ENCODE measurements at regions not wholly inside any gene's neighbourhood (a gene's known extent, or its start where the extent isn't known, plus 50 kb on each side); places are given as distances from the start of the nearest gene placed in this dataset.
"Not testable (repeated sequence)": the region's sequence is repeated elsewhere in the genome, so short reads cannot be mapped to it uniquely, and the experiment has no call there.

DNA sequence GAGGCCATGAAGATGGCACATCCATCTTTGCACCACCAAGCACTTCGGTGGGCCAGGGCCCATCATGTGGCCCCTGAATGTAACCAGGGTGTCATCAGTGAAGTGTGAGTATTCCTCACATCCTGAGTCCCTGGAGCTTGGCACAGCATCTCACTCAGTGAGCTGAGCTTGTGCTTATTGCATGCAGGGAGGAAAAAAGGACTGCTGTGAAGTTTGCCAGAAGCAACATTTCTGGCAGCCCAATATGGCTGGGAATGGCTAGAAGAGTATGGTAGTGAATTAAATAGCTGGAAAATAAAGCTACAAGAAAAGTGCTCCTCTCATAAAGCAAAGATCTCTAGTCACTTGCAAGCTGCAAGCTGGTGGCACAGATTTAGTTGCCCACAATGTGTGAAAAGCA, 109.3 kb downstream of the TNFSF18 start:
- TF ChIP-seq, protein P1, sequence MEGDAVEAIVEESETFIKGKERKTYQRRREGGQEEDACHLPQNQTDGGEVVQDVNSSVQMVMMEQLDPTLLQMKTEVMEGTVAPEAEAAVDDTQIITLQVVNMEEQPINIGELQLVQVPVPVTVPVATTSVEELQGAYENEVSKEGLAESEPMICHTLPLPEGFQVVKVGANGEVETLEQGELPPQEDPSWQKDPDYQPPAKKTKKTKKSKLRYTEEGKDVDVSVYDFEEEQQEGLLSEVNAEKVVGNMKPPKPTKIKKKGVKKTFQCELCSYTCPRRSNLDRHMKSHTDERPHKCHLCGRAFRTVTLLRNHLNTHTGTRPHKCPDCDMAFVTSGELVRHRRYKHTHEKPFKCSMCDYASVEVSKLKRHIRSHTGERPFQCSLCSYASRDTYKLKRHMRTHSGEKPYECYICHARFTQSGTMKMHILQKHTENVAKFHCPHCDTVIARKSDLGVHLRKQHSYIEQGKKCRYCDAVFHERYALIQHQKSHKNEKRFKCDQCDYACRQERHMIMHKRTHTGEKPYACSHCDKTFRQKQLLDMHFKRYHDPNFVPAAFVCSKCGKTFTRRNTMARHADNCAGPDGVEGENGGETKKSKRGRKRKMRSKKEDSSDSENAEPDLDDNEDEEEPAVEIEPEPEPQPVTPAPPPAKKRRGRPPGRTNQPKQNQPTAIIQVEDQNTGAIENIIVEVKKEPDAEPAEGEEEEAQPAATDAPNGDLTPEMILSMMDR (IDR thresholded peaks at IDR 0.05; ENCODE audit: insufficient read depth, low read length, poor library complexity, severe bottlenecking), result no peak
- Histone ChIP-seq H3K36me3 (ENCODE audit: control insufficient read depth, insufficient read depth, low read length) (no peaks in the 10 kb centered on the region), H3K4me3 (ENCODE audit: low read depth, low read length) (no peak overlapping the region), H3K27me3 (ENCODE audit: control insufficient read depth, insufficient read depth, low read length) (no peaks in the 10 kb centered on the region)
- no peak for DNase-seq (ENCODE audit: low read depth)

DNA sequence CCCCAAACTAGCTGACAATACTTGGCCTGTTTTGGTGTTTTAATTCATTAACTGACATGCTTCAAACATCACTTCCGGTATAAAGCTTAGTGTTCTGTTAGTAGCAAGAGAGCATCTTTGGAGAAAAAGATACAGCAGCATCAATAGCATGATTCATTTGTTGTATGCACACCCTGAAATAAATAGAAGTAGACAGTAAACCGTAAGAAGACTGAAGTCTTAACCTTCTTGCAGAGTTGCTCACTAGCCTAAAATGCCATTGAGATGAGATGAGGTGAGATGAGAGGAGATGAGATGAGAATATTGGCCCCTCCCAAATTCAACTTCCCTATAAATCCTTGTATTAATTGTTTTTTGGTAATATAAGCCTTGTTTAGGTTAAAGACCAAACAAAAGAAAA, 108.8 kb downstream of the TNFSF18 start:
- TF ChIP-seq, protein P1 (IDR thresholded peaks at IDR 0.05; ENCODE audit: insufficient read depth, low read length, poor library complexity, severe bottlenecking), result no peak
- no peaks in the 10 kb centered on the region for H3K27me3 ChIP-seq (ENCODE audit: control insufficient read depth, insufficient read depth, low read length)

DNA sequence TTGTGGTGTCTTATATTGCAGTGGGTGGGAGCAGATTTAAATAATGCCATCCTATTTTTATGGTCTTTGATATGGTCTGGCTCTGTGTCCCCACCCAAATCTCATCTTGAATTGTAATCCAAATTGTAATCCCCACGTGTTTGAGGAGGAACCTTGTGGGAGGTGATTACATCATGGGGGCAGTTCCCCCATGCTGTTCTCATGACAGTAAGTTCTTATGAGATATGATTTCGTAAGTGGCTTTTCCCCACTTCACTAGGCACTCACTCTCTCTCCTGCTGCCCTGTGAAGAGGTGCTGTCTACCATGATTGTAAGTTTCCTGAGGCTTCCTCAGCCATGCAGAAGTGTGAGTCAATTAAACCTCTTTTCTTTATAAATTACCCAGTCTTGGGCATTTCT, 107.6 kb downstream of the TNFSF18 start:
- not testable (repeated sequence) for H3K36me3 ChIP-seq (ENCODE audit: control insufficient read depth, insufficient read depth, low read length); H3K27me3 ChIP-seq (ENCODE audit: control insufficient read depth, insufficient read depth, low read length); DNase-seq (ENCODE audit: low read depth); H3K4me3 ChIP-seq (ENCODE audit: low read depth, low read length)

More for the DNA sequence above, 108.8 kb downstream of the TNFSF18 start:
- Histone ChIP-seq H3K4me3 (ENCODE audit: low read depth, low read length) (no peak overlapping the region), H3K36me3 (ENCODE audit: control insufficient read depth, insufficient read depth, low read length) (no peaks in the 10 kb centered on the region)
- no peak for DNase-seq (ENCODE audit: low read depth)

DNA sequence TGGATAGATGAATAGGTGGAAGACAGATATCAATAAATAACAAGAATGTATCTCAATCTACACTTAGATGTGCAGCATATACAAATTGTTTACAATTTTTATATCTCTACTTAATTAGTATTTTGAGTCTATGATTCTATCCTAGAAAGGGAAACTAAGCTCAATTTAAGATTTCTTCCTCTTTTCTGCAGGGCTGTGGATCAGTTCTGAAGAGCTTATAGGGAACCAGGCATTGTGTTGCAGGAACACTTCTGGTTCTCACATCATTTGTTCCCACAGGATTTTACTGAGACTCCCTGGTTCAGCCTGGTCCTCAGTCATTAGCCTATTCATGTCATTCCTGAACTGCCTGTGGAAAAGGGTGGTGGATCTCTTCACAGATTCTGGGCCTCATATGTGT, 105.8 kb downstream of the TNFSF18 start:
- Histone ChIP-seq H3K27me3 (ENCODE audit: control insufficient read depth, insufficient read depth, low read length) (no peaks in the 10 kb centered on the region), H3K36me3 (ENCODE audit: control insufficient read depth, insufficient read depth, low read length) (no peaks in the 10 kb centered on the region), H3K4me3 (ENCODE audit: low read depth, low read length) (no peak overlapping the region)
- TF ChIP-seq, protein P1 (IDR thresholded peaks at IDR 0.05; ENCODE audit: insufficient read depth, low read length, poor library complexity, severe bottlenecking), result no peak
- no peak for DNase-seq (ENCODE audit: low read depth)

DNA sequence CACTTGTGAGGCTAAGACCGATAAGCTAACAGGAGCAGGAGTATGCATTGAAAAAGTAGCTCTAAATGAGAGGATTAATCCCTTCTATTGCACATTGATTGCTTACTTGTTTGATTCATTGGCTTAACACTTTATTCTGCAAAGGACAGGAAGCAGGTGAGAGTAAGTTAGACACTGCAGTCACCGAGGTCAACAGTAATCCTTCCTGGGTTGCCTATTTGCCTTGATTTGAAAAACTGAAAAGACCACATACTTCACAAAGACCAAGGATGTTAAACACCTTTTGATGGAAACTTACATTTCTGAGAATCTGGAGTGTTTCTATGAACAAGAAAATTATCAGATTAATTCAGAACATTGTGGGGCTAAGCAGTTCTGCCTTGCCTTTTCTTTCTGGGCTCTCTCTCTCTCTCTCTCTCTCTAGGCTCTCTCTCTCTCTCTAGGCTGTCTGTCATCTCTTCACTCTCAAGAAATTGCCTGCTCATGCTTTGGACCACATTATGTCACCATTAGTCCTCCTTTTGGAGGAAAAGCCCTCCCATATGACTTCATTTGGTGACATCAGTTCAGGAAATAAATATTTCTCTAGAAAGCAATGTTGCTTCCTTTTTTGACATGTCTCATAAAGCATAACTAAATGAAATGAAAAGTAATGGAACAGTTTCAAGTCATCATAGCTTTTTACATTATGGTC, 103.8 kb downstream of the TNFSF18 start:
- no peak overlapping the region for H3K4me3 ChIP-seq (ENCODE audit: low read depth, low read length)
- H3K36me3 ChIP-seq (ENCODE audit: control insufficient read depth, insufficient read depth, low read length), result no peaks in the 10 kb centered on the region
- TF ChIP-seq, protein P1 (IDR thresholded peaks at IDR 0.05; ENCODE audit: insufficient read depth, low read length, poor library complexity, severe bottlenecking), result no peak
- DNase-seq (ENCODE audit: low read depth), result no peak
- H3K27me3 ChIP-seq (ENCODE audit: control insufficient read depth, insufficient read depth, low read length), result no peaks in the 10 kb centered on the region

DNA sequence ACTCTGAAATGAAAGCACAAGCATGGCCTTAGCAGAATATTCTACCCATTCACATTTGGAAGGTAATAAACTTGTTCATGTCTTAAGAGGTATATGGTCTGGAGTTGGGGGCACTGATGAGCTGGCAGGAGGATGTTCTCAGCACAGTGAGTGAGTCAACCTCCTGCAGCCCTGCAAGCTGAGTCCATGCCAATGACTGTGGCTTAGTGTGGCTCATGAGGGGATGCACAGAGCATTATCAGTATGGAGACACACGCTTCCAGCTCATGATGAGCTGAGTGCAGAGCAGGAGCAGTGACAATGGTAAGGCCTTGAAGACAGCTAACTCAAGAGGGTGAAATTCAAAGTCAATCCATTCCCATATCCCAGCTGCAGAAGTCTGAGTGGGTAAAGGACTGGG, 102.3 kb downstream of the TNFSF18 start:
- Histone ChIP-seq H3K36me3 (ENCODE audit: control insufficient read depth, insufficient read depth, low read length) (no peaks in the 10 kb centered on the region), H3K4me3 (ENCODE audit: low read depth, low read length) (no peak overlapping the region), H3K27me3 (ENCODE audit: control insufficient read depth, insufficient read depth, low read length) (no peaks in the 10 kb centered on the region)
- TF ChIP-seq, protein P1 (IDR thresholded peaks at IDR 0.05; ENCODE audit: insufficient read depth, low read length, poor library complexity, severe bottlenecking), result no peak
- DNase-seq (ENCODE audit: low read depth), result no peak
